ENCODE measurements at regions not wholly inside any gene's neighbourhood (a gene's known extent, or its start where the extent isn't known, plus 50 kb on each side); places are given as distances from the start of the nearest gene placed in this dataset.

DNA sequence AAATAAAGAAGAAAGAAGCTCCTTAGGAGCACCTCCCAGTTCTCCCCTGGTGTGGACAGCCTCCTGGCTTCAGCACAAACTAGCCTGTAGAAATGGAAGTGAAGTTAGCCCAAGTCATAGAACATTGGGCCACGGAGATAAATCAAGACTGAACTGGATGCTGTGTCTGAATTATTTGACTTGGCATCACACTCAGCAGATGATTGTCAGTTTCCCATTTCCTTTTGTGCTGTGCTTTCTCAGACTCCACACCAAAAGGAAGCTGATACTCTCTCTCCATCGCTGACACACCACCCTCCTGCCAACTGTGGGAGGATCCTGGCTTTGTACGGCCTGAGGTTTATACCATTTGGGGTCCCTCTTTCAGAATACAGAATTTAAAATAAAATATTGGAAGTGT is 209.8 kb downstream of the TFAP2A start:
- TF ChIP-seq IKZF1 (IDR thresholded peaks at IDR 0.05), result no peak
- TF ChIP-seq, protein P1, sequence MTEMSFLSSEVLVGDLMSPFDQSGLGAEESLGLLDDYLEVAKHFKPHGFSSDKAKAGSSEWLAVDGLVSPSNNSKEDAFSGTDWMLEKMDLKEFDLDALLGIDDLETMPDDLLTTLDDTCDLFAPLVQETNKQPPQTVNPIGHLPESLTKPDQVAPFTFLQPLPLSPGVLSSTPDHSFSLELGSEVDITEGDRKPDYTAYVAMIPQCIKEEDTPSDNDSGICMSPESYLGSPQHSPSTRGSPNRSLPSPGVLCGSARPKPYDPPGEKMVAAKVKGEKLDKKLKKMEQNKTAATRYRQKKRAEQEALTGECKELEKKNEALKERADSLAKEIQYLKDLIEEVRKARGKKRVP (CRISPR knock-in tag; IDR thresholded peaks at IDR 0.05), result no peak
- Histone ChIP-seq H3K4me1 (ENCODE audit: insufficient read depth, low read length) (no peaks in the 10 kb centered on the region), H3K4me3 (replicated peaks in 1 of 3; ENCODE audit: insufficient read depth in 1 of 3, low read depth in 2 of 3, low read length in 3 of 3) (no peak overlapping the region), H3K36me3 (replicated peaks in 1 of 2; ENCODE audit: control insufficient read depth in 1 of 2, insufficient read depth in 2 of 2, low read length in 2 of 2) (no peaks in the 10 kb centered on the region), H3K9me3 (ENCODE audit: low read length) (no peaks in the 10 kb centered on the region), H3K27ac (ENCODE audit: extremely low read length, insufficient read depth, low read length) (no peak overlapping the region), H3K79me2 (ENCODE audit: insufficient read depth, low read length) (no peaks in the 10 kb centered on the region), H3K9ac (ENCODE audit: insufficient read depth, low read depth, low read length) (no peak overlapping the region), H3K27me3 (ENCODE audit: control insufficient read depth in 1 of 2, insufficient read depth in 2 of 2, low read length in 2 of 2) (no peaks in the 10 kb centered on the region), H3K4me2 (ENCODE audit: low read depth, low read length) (no peak overlapping the region), H4K20me1 (ENCODE audit: insufficient read depth, low read length) (no peaks in the 10 kb centered on the region), H2AFZ (ENCODE audit: low read length) (no peak overlapping the region)
- no peak for DNase-seq (ENCODE audit: low spot score)
- BruUV-seq (replicated peaks), result no TSS peak
- intact Hi-C loops (cut with micrococcal nuclease; ENCODE audit: unreplicated experiment) (no loop called here), in situ Hi-C loops (cut with HindIII; ENCODE audit: extremely low pct_ligation_motif_present, low pct_unique_long_range_greater_than_20kb) (no loop called here)
- WGBS (ENCODE audit: low lambda C conversion rate), result 1% methylated on average over 3 of the region's 3 CpGs
- FAIRE-seq, result no peak
- no peak for ATAC-seq
- ChIA-PET POLR2A (no interaction called here), CTCF (ENCODE audit: low intra/inter-chr PET ratio, low total read pairs) (no interaction called here)

DNA sequence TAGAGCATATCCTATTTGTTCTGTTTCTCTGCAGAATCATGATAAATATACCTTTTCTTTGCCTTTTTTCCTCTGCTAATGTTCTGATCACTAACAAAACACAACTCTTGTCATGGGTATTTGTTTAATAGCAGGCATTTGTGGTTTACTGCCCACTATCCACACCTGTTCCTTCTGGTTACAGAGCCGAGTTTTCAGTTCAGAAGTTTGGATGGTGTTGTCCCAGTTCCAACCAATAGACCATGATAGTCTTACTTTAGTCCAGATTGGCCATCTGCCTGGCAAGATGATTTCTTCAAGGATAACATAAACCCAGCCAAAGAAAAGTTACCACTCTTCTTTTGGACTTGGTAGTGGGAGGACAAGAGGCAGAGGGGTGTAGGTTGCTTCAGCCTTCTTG is 211.2 kb downstream of the TFAP2A start:
- in situ Hi-C loops (cut with HindIII; ENCODE audit: extremely low pct_ligation_motif_present, low pct_unique_long_range_greater_than_20kb), result no loop called here
- Histone ChIP-seq H3K27me3 (ENCODE audit: control insufficient read depth in 1 of 2, insufficient read depth in 2 of 2, low read length in 2 of 2) (no peaks in the 10 kb centered on the region), H3K4me3 (replicated peaks in 1 of 3; ENCODE audit: insufficient read depth in 1 of 3, low read depth in 2 of 3, low read length in 3 of 3) (no peak overlapping the region), H3K4me2 (ENCODE audit: low read depth, low read length) (no peak overlapping the region), H3K27ac (ENCODE audit: extremely low read length, insufficient read depth, low read length) (no peak overlapping the region), H3K9ac (ENCODE audit: insufficient read depth, low read depth, low read length) (no peak overlapping the region), H4K20me1 (ENCODE audit: insufficient read depth, low read length) (no peaks in the 10 kb centered on the region), H3K79me2 (ENCODE audit: insufficient read depth, low read length) (no peaks in the 10 kb centered on the region), H3K9me3 (ENCODE audit: low read length) (no peaks in the 10 kb centered on the region), H3K4me1 (ENCODE audit: insufficient read depth, low read length) (no peaks in the 10 kb centered on the region), H2AFZ (ENCODE audit: low read length) (no peak overlapping the region), H3K36me3 (replicated peaks in 1 of 2; ENCODE audit: control insufficient read depth in 1 of 2, insufficient read depth in 2 of 2, low read length in 2 of 2) (no peaks in the 10 kb centered on the region)
- no peak for FAIRE-seq
- CTCF ChIA-PET (ENCODE audit: low intra/inter-chr PET ratio, low total read pairs), result no interaction called here
- POLR2A ChIA-PET, result no interaction called here
- 0% methylated on average over 1 of the region's 1 CpG for WGBS (ENCODE audit: low lambda C conversion rate)
- DNase-seq (ENCODE audit: low spot score), result no peak
- intact Hi-C loops (cut with micrococcal nuclease; ENCODE audit: unreplicated experiment), result no loop called here
- no peak for ATAC-seq
- BruUV-seq (replicated peaks), result no TSS peak
- TF ChIP-seq, protein P2, sequence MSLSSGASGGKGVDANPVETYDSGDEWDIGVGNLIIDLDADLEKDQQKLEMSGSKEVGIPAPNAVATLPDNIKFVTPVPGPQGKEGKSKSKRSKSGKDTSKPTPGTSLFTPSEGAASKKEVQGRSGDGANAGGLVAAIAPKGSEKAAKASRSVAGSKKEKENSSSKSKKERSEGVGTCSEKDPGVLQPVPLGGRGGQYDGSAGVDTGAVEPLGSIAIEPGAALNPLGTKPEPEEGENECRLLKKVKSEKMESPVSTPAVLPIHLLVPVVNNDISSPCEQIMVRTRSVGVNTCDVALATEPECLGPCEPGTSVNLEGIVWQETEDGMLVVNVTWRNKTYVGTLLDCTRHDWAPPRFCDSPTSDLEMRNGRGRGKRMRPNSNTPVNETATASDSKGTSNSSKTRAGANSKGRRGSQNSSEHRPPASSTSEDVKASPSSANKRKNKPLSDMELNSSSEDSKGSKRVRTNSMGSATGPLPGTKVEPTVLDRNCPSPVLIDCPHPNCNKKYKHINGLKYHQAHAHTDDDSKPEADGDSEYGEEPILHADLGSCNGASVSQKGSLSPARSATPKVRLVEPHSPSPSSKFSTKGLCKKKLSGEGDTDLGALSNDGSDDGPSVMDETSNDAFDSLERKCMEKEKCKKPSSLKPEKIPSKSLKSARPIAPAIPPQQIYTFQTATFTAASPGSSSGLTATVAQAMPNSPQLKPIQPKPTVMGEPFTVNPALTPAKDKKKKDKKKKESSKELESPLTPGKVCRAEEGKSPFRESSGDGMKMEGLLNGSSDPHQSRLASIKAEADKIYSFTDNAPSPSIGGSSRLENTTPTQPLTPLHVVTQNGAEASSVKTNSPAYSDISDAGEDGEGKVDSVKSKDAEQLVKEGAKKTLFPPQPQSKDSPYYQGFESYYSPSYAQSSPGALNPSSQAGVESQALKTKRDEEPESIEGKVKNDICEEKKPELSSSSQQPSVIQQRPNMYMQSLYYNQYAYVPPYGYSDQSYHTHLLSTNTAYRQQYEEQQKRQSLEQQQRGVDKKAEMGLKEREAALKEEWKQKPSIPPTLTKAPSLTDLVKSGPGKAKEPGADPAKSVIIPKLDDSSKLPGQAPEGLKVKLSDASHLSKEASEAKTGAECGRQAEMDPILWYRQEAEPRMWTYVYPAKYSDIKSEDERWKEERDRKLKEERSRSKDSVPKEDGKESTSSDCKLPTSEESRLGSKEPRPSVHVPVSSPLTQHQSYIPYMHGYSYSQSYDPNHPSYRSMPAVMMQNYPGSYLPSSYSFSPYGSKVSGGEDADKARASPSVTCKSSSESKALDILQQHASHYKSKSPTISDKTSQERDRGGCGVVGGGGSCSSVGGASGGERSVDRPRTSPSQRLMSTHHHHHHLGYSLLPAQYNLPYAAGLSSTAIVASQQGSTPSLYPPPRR (CRISPR knock-in tag; IDR thresholded peaks at IDR 0.05; ENCODE audit: borderline replicate concordance), result no peak
- TF ChIP-seq, protein P3, sequence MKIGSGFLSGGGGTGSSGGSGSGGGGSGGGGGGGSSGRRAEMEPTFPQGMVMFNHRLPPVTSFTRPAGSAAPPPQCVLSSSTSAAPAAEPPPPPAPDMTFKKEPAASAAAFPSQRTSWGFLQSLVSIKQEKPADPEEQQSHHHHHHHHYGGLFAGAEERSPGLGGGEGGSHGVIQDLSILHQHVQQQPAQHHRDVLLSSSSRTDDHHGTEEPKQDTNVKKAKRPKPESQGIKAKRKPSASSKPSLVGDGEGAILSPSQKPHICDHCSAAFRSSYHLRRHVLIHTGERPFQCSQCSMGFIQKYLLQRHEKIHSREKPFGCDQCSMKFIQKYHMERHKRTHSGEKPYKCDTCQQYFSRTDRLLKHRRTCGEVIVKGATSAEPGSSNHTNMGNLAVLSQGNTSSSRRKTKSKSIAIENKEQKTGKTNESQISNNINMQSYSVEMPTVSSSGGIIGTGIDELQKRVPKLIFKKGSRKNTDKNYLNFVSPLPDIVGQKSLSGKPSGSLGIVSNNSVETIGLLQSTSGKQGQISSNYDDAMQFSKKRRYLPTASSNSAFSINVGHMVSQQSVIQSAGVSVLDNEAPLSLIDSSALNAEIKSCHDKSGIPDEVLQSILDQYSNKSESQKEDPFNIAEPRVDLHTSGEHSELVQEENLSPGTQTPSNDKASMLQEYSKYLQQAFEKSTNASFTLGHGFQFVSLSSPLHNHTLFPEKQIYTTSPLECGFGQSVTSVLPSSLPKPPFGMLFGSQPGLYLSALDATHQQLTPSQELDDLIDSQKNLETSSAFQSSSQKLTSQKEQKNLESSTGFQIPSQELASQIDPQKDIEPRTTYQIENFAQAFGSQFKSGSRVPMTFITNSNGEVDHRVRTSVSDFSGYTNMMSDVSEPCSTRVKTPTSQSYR (CRISPR knock-in tag; IDR thresholded peaks at IDR 0.05; ENCODE audit: borderline replicate concordance), result no peak
- TF ChIP-seq EP300 (IDR thresholded peaks at IDR 0.05; ENCODE audit: low read depth in 2 of 2, low read length in 2 of 2) (no peak), EP300 (CRISPR knock-in tag; IDR thresholded peaks at IDR 0.05; ENCODE audit: borderline replicate concordance) (no peak), CCDC6 (CRISPR knock-in tag; IDR thresholded peaks at IDR 0.05) (no peak), FOXK1 (CRISPR knock-in tag; IDR thresholded peaks at IDR 0.05; ENCODE audit: borderline replicate concordance, low read depth) (no peak)
- TF ChIP-seq, protein P4, sequence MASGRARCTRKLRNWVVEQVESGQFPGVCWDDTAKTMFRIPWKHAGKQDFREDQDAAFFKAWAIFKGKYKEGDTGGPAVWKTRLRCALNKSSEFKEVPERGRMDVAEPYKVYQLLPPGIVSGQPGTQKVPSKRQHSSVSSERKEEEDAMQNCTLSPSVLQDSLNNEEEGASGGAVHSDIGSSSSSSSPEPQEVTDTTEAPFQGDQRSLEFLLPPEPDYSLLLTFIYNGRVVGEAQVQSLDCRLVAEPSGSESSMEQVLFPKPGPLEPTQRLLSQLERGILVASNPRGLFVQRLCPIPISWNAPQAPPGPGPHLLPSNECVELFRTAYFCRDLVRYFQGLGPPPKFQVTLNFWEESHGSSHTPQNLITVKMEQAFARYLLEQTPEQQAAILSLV (CRISPR knock-in tag; IDR thresholded peaks at IDR 0.05; ENCODE audit: borderline replicate concordance), result no peak

All from HepG2 (cell line).